NCI-H2107 (cell line): ENCODE measurements at regions not wholly inside any gene's neighbourhood (a gene's known extent, or its start where the extent isn't known, plus 50 kb on each side); places are given as distances from the start of the nearest gene placed in this dataset.

ENCODE experiments used
- DNase-seq: peaks from one replicate; lab custom pipeline; 2025; lab: John Stamatoyannopoulos, UW

DNA sequence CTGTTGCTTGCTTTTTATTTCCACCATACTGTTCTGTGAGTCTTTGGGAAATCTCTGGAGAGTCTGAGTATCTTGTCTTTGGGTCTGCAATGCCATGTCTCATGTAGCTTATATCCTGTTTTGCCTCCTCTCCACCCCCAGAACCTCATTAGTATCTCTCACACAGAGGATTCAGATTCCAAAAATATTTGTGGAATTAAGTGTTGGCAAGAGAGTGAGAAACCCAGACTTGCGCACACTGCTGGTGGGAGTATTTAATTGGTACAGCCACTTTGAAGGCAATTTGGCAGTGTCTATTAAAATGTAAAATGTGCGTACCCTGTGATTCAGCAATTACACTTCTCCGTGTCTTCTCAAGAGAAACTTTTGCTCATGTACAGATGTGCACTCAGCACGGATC, 68.6 kb downstream of the ZNF621 start:
- no peak for DNase-seq

DNA sequence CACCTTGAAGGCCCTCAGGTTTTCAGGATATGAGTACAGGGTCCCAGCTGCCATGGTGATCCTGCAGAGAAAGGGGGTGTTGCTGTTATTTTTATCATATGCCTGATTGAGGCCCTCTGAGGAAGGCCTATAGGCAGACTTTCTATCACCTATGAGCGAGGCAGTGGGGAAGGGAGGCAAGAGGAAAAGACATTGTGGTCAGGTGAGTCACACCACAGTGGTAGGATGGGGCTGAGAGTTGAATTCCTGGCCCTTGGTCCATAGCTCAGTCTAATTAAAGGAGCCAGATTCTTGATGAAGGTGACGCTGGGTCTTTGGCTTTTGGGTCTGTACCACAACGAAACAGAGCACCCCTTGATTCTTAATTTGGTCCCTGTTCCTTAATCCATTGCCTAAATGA, 72.7 kb downstream of the ZNF621 start:
- DNase-seq: no peak

DNA sequence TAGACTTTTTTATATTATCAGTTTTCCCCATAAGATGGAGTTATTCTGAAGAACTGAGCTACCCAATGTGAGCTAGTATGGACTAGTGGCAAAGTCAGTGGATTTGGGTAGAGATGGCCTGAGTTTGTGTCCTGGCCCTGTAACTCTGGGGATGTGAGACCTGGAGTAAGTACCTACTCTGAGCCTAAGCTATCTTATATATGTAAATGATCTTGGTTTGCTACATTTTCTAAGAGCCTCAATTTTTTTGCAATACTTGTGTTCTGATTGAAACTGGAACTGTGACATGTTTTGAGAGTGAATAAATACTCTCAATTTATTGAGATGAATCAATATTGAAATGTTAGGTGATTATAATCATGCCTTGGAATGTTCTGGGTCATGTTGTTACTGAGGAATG, 73.6 kb downstream of the ZNF621 start:
- no peak for DNase-seq

DNA sequence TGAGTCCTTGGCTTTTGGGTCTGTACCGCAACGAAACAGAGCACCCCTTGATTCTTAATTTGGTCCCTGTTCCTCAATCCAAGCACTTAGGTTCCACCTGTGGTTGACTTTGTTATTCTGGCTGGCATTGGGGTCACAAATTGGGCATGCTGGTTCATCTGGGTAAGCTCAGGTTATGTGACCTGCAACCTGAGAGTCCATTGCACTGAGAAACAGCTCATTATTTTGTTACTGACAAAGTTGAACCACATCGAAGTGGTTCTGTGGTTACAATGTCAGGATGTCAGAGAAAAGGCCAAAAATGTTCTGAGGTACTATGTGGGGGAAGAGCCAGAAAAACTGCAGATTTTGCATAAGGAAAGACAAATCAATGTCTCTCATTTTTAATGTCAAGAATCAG, 74.2 kb downstream of the ZNF621 start:
- no peak for DNase-seq

DNA sequence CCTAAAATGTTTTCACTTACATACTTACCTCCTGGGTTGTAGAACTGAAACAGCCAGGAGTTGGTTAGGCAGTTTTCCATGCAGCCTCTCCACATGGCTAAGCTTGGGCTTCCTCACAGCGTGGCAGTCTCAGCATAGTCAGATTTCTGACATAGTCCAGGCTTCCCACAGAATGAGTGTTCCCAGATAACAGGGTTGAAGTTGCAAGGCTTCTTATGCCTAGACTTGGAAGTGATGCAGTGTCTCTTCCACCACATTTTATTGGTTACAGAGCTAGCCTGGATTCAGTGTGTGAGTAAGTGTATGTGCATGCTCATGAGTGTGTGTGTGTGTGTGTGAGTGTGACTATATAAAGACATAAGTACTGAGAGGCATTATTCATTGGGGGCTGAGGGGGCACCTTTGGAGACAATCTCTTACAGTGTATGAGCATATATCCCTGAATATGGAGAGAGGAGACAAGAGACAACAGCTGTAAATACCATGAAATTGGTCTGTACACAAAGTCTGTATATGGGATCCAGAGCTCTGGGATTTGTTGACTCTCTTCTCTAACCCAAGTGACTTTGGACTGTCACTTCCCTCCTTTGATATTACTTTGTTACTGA, 78.1 kb downstream of the ZNF621 start:
- DNase-seq: no peak

DNA sequence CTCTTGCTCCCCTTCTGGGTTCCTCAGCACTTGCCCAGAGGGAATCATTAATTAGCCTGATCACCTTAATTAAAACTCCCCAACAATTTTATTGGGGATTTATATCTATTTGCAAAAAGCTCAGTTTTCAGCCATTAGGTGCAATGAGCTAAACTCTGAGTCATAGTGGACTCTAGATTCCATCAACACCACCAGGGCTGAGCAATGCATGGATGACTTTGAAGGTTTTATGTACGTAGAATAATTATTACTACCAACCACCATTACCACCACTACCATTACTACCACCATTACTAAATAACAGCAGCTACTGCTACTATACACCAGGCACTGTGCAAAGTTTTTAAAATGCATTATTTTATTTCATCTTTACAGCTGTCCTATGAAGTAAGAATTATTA, 81.2 kb downstream of the ZNF621 start:
- DNase-seq: no peak

DNA sequence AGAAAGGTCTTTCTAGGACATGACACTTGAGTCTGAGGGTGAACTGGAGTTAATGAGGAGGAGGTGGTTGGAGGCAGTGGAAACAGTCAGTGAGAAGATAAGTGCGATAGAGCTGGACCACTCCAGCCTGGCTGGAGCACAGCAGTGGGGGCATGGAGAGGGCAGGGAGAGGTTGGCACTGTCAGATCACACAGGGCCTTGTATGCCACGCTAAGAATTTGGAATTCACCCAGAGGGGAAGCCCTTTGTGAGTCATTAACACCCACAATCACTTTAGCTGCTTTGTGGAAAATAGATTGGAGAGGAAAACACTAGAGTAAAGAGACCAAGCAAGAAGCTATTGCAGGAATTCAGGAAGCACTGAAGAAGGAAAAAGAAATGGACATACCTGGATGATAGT, 83.3 kb downstream of the ZNF621 start:
- no peak for DNase-seq

DNA sequence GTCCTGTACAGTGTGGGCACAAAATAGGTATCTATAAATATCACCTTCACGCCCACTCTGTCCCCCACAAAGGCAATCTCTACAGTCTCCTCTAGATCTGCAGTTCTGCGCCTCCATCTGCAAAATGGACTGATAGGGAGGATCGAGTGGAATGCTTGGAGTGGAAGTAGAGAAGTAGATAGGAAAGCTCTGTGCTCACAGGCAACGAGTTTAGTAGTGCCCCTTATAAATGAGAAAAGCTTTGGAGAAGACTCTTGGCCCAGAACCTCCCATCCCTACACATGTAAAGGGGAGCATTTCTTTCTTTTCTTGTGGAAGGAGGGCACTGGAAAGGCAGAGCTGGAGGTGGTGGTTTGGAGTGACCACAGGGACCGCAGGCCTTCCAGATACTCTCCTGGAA, 88.5 kb downstream of the ZNF621 start:
- no peak for DNase-seq

DNA sequence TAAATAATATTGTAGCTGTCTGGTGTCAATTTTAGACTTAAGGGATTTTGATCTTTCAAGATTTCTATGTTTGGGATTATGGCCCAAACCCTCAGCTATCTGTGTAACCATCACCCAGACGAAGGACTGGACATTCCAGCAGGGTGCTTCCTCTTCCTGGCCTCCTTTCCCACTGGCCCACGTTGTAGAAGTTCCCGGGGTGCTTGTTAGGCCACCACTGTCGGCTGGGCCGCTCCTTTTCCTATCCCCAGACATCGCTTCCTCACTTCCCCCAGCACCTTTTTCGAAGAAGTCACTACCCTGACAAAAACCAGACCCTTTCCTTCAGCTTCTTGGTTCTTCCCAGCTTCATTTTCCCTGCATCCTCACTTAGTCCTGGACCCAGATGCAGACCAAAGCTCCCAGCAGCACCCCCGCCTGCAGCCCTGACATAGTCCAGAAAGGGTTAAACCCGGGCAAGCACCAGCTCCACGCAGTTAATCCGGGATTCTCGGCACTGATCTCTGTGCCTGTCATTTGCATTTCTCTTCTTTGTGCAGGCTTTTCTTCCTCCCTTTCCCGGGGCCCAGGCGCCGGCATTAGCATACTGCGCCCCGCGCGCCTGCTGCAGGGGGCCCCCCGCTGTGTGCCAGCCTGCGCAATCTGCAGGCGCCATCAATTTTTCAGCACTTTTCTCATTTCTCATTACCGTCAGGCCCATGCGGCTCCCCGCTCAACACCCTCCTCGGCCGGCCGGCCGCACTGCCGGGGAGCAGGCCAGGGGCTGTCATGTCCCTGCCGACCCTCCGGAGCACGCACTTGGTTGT, 90.6 kb downstream of the ZNF621 start:
- DNase-seq: no peak

DNA sequence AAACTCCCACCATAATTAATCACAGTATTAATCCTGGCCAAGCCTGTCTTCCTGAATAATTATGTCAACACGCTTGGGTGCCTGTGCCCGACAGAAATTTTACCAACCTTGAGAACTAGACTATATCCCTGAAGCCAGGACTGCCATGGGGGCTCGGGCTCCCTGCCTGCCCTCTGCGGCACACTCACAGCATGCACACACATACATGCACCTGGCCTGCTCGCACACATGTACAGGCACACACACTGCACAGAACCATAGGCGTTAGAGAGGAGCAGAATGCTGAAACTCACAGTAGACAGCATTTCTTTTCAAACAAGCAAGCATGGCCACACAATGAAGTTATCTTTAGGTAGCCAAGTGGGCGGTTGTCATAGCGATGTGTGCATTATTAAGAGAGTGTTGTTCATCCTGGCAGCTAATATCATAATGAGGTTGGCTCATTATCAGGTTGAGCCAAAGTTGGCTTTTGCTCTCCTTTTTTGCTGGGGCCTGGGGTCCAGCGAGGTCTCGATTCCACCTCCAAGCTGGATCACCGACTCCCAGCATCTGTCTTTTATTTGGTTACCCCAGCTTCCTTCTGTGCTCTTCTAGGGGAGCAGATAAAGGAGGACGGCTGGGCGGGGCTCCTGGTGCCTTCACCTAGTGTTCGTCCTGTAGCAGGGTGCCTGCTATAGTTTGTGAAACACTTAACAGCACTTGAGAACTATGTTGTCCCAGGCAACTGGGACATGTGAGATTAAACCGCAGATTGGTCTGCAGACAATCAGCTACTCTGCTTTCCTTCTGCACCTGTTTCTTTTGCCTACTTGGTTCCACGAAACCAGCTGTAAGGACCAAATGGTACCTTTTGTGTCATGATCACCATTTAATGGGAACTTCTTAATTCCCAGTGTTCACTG, 91.4 kb downstream of the ZNF621 start:
- peak; percentile 37 for DNase-seq

DNA sequence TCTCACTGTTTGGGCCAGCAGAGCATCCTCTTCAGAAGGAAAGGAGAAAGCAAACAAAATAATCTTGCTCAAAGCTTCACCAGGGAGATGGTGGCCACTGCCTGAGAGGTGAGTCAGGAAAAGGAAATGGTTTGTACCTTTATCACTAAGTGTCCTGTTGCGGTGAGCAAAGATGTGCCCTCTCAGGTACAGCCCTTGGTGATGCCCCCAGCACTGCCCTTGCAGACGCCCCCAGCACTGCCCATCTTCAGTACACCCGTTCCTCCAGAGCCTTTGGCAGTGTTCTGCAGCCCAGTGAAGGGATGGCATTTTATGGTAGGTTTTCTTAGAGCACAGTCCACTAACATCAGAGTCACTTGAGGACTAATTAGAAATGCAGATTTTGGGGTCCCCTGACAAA, 92.3 kb downstream of the ZNF621 start:
- no peak for DNase-seq

DNA sequence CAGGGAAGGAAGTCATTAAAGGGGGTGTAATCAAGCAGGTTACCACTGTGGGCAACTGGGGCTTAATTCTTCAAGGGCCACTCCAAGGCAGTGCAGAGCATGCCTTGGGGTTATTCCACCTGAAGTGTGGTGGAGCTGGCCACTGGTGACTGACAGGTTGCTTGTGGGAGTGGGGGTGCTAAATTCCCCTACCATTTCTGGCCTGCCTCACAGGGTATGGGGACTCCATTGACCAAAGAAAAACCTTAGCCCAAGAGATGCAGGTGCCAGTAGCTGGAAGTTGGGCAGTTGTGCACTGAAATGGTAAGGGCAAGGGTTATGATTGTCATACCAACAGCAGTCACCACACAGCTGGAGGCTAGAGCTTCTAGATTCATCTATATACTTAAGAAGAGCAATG, 93.4 kb downstream of the ZNF621 start:
- DNase-seq: no peak

DNA sequence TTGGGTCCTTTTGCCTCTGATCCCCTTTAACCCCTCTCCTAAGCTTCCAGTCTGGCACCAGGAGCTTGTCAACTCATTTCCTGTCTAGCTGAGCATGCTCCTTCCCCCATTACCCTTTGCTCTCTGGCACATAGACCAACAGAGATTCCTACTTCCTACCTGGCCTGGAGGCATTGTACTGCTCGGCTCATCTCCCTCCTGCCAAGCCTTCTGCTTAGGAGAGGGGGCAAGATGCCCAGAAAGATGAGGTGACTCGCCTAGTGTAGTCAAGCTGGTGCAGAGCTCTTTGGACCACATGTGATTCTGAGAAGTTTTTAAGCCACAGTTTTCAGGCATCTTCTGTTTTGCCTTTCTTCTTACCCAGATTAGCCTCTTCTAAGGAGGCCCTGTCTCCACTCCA, 95.4 kb downstream of the ZNF621 start:
- DNase-seq: no peak

DNA sequence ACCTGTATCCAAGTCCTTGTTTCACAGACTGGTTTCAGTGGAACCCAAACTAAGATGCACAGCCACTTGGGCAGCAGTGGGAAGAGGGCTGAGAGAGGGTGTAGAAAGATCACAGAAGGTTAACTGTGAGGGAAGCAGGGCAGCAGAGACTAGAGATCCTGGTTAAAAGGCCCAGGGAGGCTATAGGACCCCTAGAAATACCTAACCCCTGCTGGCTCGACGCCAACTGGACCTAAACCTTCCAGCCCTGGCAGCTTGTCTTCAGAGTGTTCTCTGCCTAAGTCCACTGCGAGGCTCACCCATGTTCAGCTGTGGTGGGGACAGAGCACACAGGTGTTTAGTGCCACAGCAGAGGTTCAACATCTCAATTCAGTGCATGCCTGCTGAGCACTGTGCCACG, 96.5 kb downstream of the ZNF621 start:
- no peak for DNase-seq

DNA sequence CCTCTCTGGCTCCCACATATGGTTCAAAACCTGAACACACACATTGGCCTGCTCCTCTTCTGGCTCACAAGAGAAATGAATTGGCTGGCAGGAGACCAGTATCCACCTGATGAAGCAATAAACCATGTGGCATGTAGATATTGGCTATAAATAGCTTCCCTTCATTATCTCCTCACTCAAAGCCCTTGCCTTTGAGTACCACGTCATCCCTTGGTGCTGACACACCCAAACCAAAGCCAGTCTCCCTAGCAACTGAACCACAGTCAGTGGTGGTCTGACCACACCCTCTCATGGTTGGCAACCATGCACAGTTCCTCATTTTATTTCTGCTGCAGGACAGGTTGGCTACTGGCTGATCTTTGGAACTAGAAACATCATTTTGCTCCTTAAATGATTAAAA, 98.8 kb downstream of the ZNF621 start:
- DNase-seq: no peak

DNA sequence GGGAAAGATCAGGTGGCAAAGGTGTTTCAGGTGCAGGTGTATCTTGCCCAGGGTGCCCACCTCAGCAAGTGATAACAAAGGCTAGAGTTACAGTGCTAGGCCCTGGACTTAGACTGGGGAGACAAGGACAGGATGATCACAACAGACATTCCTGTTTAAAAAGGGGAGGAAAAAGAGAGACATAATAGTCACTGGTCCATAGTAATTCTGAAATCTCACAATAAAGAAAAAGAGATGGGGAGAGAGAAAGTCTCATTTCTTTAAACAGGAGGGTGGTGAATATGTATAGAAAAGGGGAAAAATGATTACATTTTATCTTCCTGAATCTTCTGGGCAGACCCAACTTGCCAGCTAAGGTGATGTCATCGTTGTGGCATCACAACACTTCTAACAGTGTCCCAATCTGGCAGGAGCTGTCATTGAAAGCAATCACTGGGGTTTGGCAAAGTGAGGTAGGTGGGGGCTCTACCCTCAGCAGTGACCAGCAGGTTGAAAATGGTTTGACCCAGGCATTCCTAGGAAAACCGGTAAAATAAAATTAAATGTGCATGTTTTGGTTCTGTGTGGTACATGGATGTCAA, 99.5 kb downstream of the ZNF621 start:
- DNase-seq: no peak

DNA sequence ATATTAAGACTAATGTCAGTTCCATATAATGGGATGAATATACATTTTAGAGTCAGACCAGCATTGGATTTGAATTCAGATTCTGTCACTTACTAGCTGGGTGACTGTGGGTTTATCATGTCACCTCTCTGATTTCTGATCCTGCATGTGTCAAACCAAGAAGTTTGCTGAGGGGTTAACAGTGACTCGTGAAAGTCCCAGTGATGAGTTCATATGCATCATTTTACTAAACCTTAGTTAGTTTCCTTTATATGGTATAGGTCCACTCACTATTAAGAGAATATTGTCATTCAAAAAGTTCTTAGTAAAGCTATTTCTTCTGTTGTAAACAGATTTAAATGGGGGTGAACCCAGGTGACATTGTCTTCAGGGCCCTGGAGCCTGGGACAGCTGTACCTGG, 102.3 kb downstream of the ZNF621 start:
- no peak for DNase-seq

DNA sequence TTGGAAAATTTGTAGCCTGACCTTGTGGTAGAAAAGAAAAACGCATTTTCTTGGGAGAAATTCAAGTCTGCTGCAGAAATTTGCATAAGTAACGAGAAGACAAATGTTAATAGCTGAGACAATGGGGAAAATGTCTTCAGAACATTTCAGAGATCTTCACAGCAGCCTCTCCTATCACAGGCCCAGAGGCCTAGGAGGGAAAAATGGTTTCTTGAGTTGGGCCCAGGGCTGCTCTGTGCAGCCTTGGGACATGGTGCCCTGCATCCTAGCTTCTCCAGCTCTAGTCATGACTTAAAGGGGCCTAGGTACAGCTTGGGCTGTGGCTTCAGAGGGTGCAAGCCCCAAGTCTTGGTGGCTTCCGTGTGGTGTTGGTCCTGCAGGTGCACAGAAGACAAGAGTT, 104.2 kb downstream of the ZNF621 start:
- DNase-seq: no peak

DNA sequence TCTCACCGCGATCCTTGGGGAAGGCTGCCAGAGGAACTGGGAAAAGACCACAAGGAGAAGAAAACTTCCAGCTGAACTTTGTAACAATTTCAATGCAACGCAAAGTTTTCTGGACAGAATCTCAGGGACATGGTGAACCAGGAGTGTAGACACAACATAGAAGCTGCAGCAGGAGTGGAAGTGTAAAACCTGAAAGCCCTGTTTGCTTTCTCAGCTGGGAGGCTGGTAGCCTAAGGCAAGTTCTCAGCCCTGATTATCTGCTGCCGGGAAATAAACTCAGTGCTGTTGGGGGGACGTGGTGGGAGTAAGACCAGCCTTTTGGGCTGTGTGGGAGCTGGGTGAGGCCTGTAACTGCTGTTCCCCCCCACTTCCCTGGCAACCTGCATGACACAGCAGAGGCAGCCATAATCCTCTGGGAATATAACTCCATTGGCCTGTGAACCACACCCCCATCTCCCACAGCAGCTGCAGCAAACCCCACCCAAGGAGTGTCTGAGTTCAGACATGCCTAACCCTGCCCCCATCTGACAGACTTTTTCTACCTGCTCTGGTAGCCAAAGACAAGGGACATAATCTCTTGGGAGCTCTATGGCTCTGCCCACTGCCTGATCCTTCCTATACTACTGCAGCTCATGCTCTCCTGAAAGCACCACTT, 106.7 kb downstream of the ZNF621 start:
- no peak for DNase-seq

DNA sequence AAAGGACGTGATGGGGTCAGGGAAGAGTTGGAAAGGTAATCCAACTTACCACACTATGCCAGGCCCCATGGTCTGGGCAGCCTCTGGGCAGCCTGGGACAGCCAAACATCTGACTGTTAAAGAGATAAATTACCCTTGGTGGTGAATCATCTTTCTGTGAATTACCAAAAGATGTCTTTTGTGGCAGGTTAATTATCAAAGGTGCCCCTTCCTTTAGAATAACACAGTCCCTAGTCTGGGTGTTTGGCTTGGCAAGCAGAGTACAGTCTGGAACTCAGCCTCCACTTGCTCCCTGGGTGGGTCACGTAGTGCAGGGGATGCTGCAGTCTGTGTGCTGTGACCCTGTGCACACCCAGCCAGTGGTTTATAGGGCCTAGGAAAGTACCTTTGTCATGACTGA, 113.1 kb downstream of the ZNF621 start:
- no peak for DNase-seq

DNA sequence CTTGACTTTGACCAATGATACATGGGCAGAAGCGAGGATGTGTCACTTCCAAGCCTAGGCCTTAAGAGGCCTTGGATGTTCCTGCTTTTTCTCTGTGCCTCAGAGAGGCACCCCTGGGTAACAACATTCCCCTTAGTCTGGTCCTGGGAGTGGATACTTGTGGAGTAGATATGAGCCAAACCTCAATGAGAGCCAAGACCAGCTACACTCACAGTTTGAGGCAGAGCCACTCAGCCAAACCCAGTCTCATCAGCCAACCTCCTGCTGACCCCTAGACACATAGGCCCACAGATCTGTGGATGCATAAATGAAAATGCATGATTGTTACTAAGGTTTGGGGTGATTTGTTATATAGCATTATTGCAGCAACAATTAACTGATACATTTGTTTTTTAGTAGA, 114.2 kb downstream of the ZNF621 start:
- DNase-seq: no peak

DNA sequence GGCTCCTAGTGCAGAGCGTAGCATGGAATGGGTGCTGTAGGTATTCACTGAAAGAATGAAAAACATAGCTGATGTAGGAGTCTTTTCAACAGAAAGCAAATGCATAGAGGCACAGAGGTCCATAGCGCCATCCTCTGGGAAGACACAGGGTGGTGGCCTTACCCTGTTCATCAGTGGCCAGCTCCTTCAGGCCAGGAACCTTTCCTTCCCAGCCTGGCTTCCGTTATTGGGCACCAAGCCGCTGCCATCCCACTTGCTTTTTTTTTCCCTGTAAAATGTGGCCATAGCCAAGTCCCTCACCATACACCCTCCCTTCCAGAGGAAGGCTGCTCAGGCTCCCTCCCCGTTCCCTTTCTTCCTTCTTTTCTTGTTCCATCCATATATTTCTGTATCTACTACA, 118.1 kb downstream of the ZNF621 start:
- no peak for DNase-seq
